H9 (cell line): ENCODE measurements at regions not wholly inside any gene's neighbourhood (a gene's known extent, or its start where the extent isn't known, plus 50 kb on each side); places are given as distances from the start of the nearest gene placed in this dataset.

ENCODE experiments used
- DNase-seq: peaks from one replicate; pipeline ENCODE4 v3.0.0-alpha.2; 2017
- H2AFZ ChIP-seq: one replicate; pipeline ENCODE4 v1.6.1; 2013; ENCODE audit warnings: mild to moderate bottlenecking, low read length, control low read depth, moderate library complexity
- H2AK5ac ChIP-seq: 2 replicates; pipeline ENCODE4 v1.6.1; 2013; ENCODE audit warnings: low read length, control low read depth, mixed read lengths; ENCODE audit not compliant: insufficient read length
- H2BK120ac ChIP-seq: one replicate; pipeline ENCODE4 v1.6.1; 2013; ENCODE audit warnings: low read depth, mild to moderate bottlenecking, low read length, control low read depth, inconsistent platforms; ENCODE audit not compliant: poor library complexity, severe bottlenecking
- H2BK12ac ChIP-seq: 2 replicates; pipeline ENCODE4 v1.6.1; 2013; ENCODE audit warnings: low read length, control low read depth, mixed read lengths, low read depth; ENCODE audit not compliant: insufficient read length
- H2BK15ac ChIP-seq: 2 replicates; pipeline ENCODE4 v1.6.1; 2013; ENCODE audit warnings: low read depth, low read length, control low read depth
- H2BK20ac ChIP-seq: one replicate; pipeline ENCODE4 v1.6.1; 2013; ENCODE audit warnings: low read depth, mild to moderate bottlenecking, low read length, control low read depth, inconsistent platforms; ENCODE audit not compliant: poor library complexity, severe bottlenecking
- H2BK5ac ChIP-seq: 2 replicates; pipeline ENCODE4 v1.6.1; 2013; ENCODE audit warnings: low read length, control low read depth, mixed read lengths; ENCODE audit not compliant: insufficient read length
- H3K14ac ChIP-seq: 2 replicates; pipeline ENCODE4 v1.6.1; 2013; ENCODE audit warnings: low read length, control low read depth; ENCODE audit not compliant: insufficient read depth
- H3K18ac ChIP-seq: 2 replicates; pipeline ENCODE4 v1.6.1; 2013; ENCODE audit warnings: low read depth, mild to moderate bottlenecking, mixed read lengths, low read length, control low read depth; ENCODE audit not compliant: insufficient read length
- H3K23ac ChIP-seq: 2 replicates; pipeline ENCODE4 v1.6.1; 2013; ENCODE audit warnings: low read length, control low read depth, mixed read lengths, low read depth; ENCODE audit not compliant: insufficient read length
- H3K23me2 ChIP-seq: 2 replicates; pipeline ENCODE4 v1.6.1; 2013; ENCODE audit warnings: low read depth, mild to moderate bottlenecking, mixed read lengths, low read length, control low read depth; ENCODE audit not compliant: insufficient read length, poor library complexity, severe bottlenecking
- H3K27ac ChIP-seq: 2 replicates; pipeline ENCODE4 v1.5.1; 2013; ENCODE audit warnings: low read length, control low read depth, mixed read lengths, low read depth; ENCODE audit not compliant: insufficient read length
- H3K27me3 ChIP-seq: 2 replicates; pipeline ENCODE4 v1.6.1; 2013; ENCODE audit warnings: low read length, control low read depth, inconsistent platforms; ENCODE audit not compliant: insufficient read depth
- H3K4ac ChIP-seq: 2 replicates; pipeline ENCODE4 v1.6.1; 2013; ENCODE audit warnings: low read depth, mild to moderate bottlenecking, control low read depth, inconsistent platforms, low read length, moderate library complexity
- H3K4me1 ChIP-seq: 2 replicates; pipeline ENCODE4 v1.6.1; 2013; ENCODE audit warnings: low read length, control low read depth, inconsistent platforms; ENCODE audit not compliant: insufficient read depth
- H3K4me2 ChIP-seq: 2 replicates; pipeline ENCODE4 v1.6.1; 2013; ENCODE audit warnings: low read length, control low read depth, mixed read lengths; ENCODE audit not compliant: insufficient read length, insufficient read depth
- H3K56ac ChIP-seq: 2 replicates; pipeline ENCODE4 v1.6.1; 2013; ENCODE audit warnings: low read depth, mild to moderate bottlenecking, mixed read lengths, low read length, control low read depth; ENCODE audit not compliant: insufficient read length
- H3K79me1 ChIP-seq: 2 replicates; pipeline ENCODE4 v1.6.1; 2013; ENCODE audit warnings: low read depth, mild to moderate bottlenecking, moderate library complexity, low read length, control low read depth, inconsistent platforms; ENCODE audit not compliant: insufficient read depth, poor library complexity, severe bottlenecking
- H3K79me2 ChIP-seq: 2 replicates; pipeline ENCODE4 v1.6.1; 2013; ENCODE audit warnings: low read length, control low read depth, inconsistent platforms; ENCODE audit not compliant: insufficient read depth
- H3K9ac ChIP-seq: 2 replicates; pipeline ENCODE4 v1.6.1; 2013; ENCODE audit warnings: low read length, control low read depth, mixed read lengths; ENCODE audit not compliant: insufficient read length; ENCODE audit errors: extremely low read depth
- H3K9me3 ChIP-seq: one replicate; pipeline ENCODE4 v1.6.1; 2013; ENCODE audit warnings: low read depth, low read length, inconsistent platforms; ENCODE audit not compliant: control insufficient read depth
- H3T11ph ChIP-seq: one replicate; pipeline ENCODE4 v1.6.1; 2013; ENCODE audit warnings: mild to moderate bottlenecking, low read length, control low read depth, inconsistent platforms
- H4K20me1 ChIP-seq: one replicate; pipeline ENCODE4 v1.6.1; 2013; ENCODE audit not compliant: control insufficient read depth, insufficient read length, insufficient read depth
- H4K5ac ChIP-seq: 2 replicates; pipeline ENCODE4 v1.6.1; 2013; ENCODE audit warnings: low read depth, mild to moderate bottlenecking, mixed read lengths, low read length, control low read depth; ENCODE audit not compliant: insufficient read length
- H4K8ac ChIP-seq: replicated peaks from 2 replicates; pipeline ENCODE4 v1.6.1; 2013; ENCODE audit warnings: low read length, control low read depth, mixed read lengths, low read depth; ENCODE audit not compliant: insufficient read length
- H4K91ac ChIP-seq: 2 replicates; pipeline ENCODE4 v1.6.1; 2013; ENCODE audit warnings: low read depth, mild to moderate bottlenecking, moderate library complexity, mixed read lengths, low read length, control low read depth; ENCODE audit not compliant: insufficient read length
- H3K27ac Mint-ChIP-seq, 3 experiments: 2 replicates in 2 of 3; 3 replicates in 1 of 3; pipeline ENCODE4 v1.8.0; 2020 to 2021; ENCODE audit warnings: mixed read lengths in 3 of 3, mild to moderate bottlenecking in 1 of 3, moderate library complexity in 1 of 3
- H3K27me3 Mint-ChIP-seq: 2 replicates; pipeline ENCODE4 v1.8.0; 2021; ENCODE audit warnings: low read depth, mild to moderate bottlenecking, moderate library complexity, mixed read lengths
- H3K36me3 Mint-ChIP-seq, 3 experiments: 2 replicates in 2 of 3; 3 replicates in 1 of 3; pipeline ENCODE4 v1.8.0; 2020 to 2021; ENCODE audit warnings: low read depth in 3 of 3, mixed read lengths in 3 of 3; ENCODE audit not compliant: insufficient read depth in 1 of 3
- H3K4me1 Mint-ChIP-seq, 2 experiments: 2 replicates each; pipeline ENCODE4 v1.8.0; 2020; ENCODE audit warnings: mixed read lengths in 2 of 2
- H3K4me3 Mint-ChIP-seq, 2 experiments: 2 replicates in 1 of 2; 3 replicates in 1 of 2; pipeline ENCODE4 v1.8.0; 2020 to 2021; ENCODE audit warnings: mild to moderate bottlenecking in 2 of 2, mixed read lengths in 2 of 2, moderate library complexity in 1 of 2
- H3K9me3 Mint-ChIP-seq, 2 experiments: 2 replicates in 1 of 2; 3 replicates in 1 of 2; pipeline ENCODE4 v1.8.0; 2020; ENCODE audit warnings: mild to moderate bottlenecking in 2 of 2, mixed read lengths in 2 of 2, moderate library complexity in 1 of 2
- CTCF ChIP-seq: fragments of 200-600 bp; sonication (generic); conservative IDR thresholded peaks from 3 replicates; pipeline ENCODE4 v1.8.0; 2021; ENCODE audit warnings: antibody characterized with exemption, mild to moderate bottlenecking
- WGBS: extraction: QIAGEN DNeasy Blood & Tissue Kit; methylation state at CpG from one replicate; pipeline ENCODE4 v1.1.7; 2013; ENCODE audit warnings: missing lambda C conversion rate, low lambda C conversion rate, mixed read lengths; ENCODE audit not compliant: insufficient read length; ENCODE audit errors: extremely low coverage; 5-methylcytosine and 5-hydroxymethylcytosine counted together

- H3K9me3 ChIP-seq = no peaks in the 10 kb centered on the region
- no peak overlapping the region for H2BK120ac ChIP-seq
- no peak overlapping the region for H2BK5ac ChIP-seq
- no CpG with 5 or more reads among the region's 1 CpG for WGBS
- H3K4me1 ChIP-seq = no peaks in the 10 kb centered on the region; the same call in 1 of the 2 replicates
- Mint-ChIP-seq H3K4me1 (peaks cover 5 to 6% of the 10 kb centered on the region in 2 experiments), H3K36me3 (no peaks in the 10 kb centered on the region), H3K27me3 (no peaks in the 10 kb centered on the region), H3K4me3 (no peak overlapping the region), H3K9me3 (no peaks in the 10 kb centered on the region), H3K27ac (no peak overlapping the region)
- H3K4ac ChIP-seq = no peak overlapping the region
- no peak overlapping the region for H3K14ac ChIP-seq
- H3K18ac ChIP-seq = no peak overlapping the region
- no peak overlapping the region for H2AFZ ChIP-seq
- no peak overlapping the region for H3K4me2 ChIP-seq
- no peak overlapping the region for H2BK20ac ChIP-seq
- H3K23ac ChIP-seq = no peak overlapping the region
- H4K8ac ChIP-seq = no peak overlapping the region
- H4K5ac ChIP-seq = no peak overlapping the region
- no peak overlapping the region for H2BK12ac ChIP-seq
- no peaks in the 10 kb centered on the region for H3K79me1 ChIP-seq
- H3T11ph ChIP-seq = no peak overlapping the region
- H3K9ac ChIP-seq = no peak overlapping the region
- H3K23me2 ChIP-seq = no peaks in the 10 kb centered on the region
- no peak overlapping the region for H3K27ac ChIP-seq
- no peak overlapping the region for H4K91ac ChIP-seq
- H4K20me1 ChIP-seq = no peaks in the 10 kb centered on the region
- no peaks in the 10 kb centered on the region for H3K79me2 ChIP-seq
- H2BK15ac ChIP-seq = no peak overlapping the region
- H2AK5ac ChIP-seq = no peak overlapping the region
- no peak overlapping the region for H3K56ac ChIP-seq
- no peak for DNase-seq
- H3K27me3 ChIP-seq = no peaks in the 10 kb centered on the region
- no peak for TF ChIP-seq CTCF
Observed at GRCh38 chr6:77324866-77325265, 138.4 kb downstream of the HTR1B start.
